Activated CD4-positive, alpha-beta T cell treated with anti-CD3 and anti-CD28 coated beads, Interleukin-2, amount 50 U/mL, for 48 hours (primary cell): ENCODE measurements at regions not wholly inside any gene's neighbourhood (a gene's known extent, or its start where the extent isn't known, plus 50 kb on each side); places are given as distances from the start of the nearest gene placed in this dataset.

Source experiments
- DNase-seq, 2 experiments: peaks; one replicate each; pipeline ENCODE4 v3.0.0-alpha.2; 2020

DNA sequence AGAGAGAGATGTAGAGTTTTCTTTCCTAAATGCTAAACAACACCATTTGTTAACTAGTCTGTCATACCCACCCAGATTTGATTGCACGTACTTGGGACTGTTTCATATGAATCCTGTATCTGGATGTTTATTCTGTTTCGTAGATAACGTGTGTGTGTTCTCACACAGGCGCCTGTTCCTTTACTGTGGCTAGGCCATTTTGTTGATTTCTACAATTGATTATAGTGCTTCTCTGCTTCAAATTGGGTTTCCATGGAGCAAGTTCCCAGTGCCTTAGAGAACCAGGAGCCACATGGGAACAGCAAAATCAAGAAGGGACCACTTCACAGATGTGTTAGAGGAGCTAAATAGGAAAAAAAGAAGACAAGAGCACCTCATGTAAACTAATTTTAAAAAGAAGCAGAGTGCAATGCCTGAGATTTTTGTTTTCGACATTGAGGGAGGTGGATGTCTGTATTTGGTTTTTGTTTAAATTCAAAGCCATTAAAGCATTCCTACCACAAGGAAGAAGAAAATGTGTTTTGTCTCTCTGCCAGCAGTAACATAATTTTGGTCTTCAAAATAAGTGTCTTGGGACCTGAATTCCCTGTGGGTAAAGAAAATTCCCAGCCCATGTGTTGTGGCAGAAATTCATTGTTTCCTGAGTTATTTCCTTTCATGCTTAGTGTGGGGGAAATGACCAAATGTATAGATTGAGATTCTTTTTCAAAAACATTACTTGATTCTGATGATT lies 424.0 kb upstream of the C2CD4B start:
- DNase-seq = no peak

DNA sequence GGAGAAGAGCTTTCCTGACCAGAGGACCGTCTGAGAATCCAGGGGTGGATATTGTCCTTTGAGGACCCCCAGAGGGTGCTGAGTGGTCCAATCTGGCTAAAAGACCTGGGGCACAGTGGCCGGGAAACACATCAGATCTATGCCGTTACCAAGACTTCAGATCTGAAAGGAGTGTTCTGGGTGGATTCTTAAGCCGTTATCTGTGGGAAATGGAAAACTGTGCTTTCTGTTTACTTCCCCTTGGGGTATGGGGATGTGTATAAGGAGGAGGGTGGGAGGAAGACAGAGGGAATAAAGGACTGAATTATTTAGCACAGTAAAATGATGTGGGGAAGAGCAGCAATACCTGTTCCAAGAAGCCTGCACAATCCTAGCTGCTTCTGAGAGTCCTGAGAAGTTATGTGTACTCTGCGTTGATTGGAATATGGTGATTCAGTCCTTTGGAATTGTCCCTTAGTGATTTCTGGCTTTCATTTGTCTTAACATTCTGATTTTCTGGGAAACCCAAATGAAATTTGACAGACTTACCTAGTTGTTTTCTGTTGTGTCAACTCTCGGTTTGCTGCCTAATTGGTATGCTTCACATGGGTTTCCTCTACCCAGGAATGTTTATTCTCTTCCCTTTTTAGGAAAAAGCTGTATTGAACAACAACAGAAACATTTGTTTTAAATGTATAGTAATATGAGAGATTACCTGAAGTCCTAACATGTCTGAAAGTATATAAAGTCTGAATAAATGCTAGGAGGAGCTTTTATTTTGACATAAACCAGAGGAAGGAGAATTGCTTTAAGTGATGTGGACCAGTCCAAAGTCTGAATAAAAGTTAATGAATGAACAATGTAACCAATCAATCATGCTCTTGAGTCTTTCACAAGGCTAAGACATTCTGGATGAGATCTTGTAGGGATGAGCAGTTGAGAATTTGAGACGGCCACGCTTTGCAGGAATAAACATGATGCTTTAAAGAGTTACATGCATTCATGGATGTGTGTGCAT lies 427.1 kb upstream of the C2CD4B start:
- no peak for DNase-seq

DNA sequence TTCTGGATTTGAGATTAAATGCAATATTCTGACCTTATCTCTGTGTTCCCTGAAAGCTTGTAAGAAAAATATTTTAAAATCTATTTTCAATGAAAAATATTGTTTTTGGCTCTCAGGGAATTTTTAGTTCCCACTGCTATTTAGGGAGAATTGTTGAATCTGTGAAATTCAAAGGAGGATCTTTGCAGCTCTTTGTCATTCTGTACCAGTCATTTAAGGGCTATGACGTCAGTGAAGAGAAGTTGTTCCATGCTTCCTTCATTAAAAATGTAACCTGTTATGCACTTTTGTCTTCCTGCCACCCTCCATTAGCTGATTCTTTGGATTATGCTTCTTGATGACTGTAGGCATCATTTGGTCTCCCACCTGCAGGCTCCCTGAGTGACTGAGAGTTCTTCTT lies 427.8 kb upstream of the C2CD4B start:
- no peak for DNase-seq

DNA sequence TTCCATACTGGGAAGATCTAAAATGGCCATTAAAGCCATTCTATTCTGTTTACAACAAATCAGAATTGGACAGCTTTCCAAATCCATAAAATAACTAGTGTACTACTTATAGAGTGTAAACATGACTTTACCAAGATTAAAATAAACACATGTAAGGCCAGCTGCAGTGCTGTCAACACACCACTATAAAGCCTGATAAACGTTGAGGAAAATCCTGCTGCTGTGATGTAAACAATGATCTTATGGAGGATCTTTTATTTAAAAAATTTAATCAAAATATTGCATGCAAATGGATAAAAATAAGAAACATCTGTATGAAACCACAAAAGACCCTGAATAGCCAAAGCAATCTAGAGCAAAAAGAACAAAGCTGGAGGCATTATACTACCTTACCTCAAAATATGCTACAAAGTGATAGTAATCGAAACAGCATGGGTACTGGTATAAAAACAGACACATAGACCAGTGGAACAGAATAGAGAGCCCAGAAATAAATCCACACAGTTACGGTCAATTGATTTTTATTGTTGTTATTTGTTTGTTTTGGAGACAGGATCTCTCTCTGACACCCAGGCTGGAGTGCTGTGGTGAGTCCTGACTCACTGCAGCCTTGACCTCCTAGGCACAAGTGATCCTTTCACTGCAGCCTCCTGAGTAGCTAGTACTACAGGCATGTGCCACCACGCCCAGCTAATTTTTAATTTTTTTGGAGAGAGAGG lies 428.8 kb upstream of the C2CD4B start:
- DNase-seq = no peak

DNA sequence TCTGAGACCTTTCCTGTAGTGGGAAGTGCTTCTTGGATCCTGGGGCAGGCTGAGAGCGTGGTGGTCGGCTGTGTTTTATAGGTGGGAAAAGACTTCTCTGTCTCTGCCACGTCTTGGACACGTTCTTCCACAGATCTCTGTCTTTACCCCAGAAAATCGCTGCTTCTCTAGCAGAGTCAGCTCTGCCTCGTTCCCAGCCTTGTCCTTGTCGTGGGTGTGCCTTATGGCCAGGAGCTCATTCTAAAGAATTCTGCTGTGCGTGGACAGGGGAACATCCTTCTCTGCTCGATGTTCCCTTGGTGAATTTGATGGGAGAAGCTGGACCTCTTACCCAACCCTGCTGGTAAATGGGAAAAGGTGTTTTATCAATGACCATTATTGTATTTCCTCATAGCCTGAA lies 433.1 kb upstream of the C2CD4B start:
- DNase-seq = no peak

DNA sequence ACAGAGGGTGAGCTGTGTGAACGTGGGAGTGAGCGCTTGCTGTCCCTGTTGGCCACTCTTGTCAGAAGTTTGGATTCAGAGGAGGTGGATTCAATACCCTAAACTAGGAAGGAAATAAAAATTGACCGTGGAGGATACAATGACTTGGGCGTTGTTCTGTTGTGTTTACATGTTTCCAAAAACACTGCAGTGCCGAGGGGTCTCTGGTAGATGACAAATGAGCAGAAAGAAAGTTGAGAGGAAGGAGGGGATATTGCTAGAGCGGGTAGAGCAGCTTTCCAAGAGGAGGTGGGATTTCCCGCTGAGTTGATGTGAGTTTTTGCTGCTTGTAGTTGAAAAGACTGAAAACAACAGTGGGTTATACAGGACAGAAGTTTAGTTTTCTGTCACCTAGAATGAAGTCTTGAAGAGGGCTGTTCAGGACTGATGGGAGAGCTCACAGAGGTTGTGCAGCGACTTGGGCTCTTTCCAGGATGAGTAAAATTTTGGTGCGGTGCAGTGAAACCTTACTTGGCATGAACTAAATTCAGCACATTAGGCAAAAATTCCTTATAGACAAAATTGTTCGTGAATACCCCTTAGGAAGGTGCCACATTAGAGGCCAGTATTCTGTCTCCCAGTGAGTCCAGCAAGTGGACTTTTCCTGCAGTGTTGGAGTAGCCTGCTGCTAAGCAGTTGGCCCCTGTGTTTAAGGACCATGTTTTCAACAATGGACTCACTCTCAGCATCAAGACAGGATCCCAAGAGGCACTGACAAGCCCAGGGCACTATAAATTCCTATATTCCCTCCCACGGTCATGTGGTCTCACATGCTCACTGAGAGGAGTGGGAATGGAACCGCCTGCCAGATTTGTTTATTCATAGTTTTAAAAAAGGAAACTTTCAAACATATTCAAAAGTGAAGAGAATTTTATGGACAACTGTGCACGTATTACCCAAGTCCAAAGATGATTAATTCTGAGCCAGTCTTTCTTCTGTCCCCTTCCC lies 435.0 kb upstream of the C2CD4B start:
- DNase-seq = no peak

DNA sequence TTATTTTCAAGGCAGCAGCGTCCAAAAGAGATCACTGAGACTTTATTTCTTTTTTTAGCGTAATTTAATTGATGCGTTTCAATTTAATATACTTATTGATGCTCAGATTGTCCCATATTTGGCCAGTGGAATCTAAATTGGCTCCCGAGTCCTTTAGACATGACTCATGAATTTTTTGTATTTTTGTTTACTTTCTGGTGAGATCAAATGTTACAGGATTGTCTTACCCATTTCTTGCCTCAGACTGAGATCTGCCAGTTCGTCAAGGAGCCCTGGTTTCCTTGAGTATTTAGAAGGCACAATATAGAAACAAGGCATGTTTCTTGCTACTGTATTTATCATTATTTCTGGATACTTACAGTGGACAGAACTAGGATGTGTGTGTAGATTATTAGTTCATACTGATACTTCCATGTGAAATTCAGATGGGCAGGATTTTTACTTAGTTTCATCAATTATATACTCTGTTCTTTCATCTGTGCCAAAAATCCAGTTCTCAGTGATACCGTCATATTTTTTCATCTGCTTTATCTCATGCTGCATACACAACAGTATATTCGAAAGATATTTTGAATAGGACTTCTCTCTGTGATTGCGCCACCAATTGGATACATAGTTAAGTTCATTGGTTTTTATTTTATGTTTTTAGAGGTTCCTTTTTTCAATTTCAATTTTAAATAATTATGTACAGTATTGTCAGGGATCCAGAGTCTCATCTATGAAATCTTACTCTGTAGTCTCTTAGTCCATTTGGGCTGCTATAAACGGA lies 436.9 kb upstream of the C2CD4B start:
- no peak for DNase-seq

DNA sequence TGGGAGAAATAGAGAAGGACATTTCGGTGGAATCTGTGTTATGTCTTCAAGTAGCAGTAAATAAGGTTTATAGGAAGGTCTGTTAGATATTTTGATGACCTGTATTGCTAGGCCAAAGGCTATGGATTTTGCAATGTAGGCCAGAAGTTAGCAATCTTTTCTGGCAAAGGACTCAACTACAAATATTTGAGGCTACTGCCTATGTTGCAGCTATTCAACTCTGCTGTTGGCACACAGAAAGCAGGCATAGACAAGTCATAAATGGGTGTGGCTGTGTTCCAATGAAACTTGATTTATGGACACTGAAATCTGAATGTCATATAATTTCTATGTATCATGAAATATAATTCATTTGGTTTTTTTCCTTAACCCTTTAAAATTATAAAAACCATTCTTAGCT lies 438.7 kb upstream of the C2CD4B start:
- no peak for DNase-seq

DNA sequence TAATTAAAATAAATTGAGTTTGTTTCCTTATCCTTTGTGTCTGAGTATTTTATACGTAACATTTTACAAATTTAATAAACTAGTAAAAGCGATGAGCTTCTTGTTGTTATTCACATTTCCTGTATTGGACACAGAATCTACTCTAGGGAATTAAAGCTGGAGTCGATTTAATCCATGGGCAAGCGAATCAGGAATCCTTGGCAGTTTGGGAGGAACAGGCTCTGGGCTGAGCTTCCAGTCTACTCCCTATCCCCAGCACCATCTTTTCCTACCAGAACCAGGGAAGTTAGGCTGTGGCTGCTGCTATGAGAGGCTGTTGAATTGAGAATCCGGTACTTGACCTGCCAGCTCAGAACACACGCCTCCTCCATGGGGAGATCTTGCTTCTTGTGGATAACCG lies 437.3 kb upstream of the TPM1 start:
- no peak for DNase-seq

DNA sequence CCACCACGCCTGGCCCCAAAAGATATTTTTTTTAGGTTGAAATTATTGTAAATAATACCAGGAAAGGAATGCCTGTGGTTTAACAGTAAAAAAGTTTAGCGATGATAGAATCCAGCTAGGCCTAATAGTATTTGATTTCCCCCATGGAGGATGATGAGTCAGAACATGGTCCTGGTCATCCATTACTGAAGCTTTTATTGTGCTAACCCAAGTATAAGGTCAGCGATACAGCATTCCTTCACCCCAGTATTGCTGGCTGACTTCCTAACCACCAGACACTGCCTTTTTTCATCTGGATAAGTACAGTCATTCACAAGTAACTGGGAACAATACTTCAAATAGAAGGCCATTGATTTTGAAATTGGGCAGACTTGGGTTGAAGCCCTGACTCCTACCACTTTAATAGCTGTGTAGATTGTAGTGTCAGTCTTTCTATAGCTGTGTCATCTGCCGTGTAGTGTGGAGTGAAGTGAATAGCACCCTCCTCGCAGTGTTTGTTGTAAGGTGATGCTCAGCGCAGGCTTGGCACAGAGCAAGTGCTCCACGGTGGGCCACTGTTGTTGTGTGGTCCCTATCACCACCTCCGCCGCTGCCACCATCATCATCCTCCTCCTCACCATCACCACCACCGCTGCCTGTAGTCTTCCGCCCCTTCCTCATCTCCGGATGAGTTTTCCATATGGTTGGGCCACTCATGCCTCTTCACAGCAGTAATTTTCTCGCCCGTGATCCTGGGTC lies 436.0 kb upstream of the TPM1 start:
- DNase-seq = no peak

DNA sequence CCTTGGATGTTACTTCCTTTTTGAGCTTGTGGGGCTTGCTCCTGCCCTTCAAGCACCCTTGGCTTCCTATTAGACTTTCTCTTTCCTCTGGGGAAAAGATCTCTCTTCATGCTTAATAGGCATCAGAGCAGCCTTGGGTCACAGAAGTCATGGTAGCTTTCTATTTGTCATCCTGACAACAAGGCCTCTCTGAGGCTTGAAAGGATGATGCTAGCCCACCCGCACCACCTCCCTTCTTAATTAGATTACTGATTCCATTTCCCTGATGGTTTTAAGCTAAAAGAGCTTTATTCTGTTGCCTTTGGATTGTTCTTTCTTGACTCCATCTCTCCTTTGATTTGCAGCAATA lies 435.5 kb upstream of the TPM1 start:
- no peak for DNase-seq

DNA sequence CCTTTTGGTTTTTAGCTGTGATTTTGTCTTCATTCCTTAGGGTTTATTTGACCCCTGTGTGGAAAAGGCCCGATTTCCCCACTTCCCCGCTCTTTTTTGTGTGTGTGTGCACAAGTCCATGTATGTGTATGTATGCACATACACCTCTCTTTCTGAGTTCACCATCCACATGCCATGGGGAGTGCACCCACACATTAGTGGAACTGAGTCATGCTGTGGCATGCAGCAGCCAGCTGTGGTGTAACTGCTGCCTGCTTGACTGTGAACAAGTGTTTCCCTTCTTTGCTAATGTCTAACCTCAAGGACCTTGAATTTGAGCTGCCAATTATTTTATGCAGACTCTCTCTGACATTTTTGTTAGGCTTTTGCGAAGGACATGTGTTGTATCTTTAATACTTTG lies 434.9 kb upstream of the TPM1 start:
- DNase-seq = no peak

DNA sequence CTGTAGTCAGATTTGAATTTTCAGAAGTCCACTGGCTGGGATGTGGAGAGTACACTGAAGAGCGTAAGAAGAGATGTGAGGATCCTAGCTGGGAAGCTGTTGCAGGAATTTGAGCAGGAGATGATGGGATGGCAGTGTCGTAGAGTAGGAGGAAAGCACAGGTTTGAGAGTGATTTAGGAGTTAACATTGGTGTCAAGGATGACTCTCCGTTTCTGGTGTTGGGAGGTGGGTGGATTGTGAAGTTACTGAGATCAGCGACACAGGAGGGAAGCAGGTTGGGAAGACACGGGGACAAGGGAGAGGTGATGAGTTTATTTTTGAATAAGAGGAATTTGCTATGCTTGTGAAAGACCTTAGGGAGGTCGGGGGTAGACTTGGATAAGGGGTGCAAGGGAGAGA lies 434.2 kb upstream of the TPM1 start:
- DNase-seq = no peak

DNA sequence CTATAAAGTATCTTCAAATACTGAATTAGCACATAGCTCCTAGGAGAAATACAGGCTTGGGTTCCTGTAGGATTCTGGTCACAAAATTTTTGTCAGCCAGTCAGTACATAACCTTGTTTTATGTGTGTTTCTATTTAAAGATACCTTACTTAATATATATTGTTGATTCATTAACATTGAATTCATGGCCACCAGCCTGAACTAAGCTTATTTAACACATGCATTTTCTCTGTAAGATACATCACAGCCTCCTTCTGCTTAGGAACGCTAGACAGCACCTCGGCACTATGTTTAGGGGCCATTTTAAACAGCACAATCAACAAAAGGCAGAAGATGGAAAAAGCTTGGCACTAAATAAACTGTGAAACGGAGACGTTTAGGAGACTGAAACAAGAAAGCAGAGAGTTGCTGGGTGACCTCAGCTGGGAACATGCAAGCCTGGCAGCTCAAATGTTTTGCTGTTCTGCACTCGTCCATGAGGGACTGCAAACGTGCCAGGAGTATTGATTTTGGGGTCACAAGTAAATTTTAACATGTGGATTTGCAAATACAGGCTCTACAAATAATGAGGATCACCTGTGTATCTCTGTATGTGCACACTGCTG lies 432.2 kb upstream of the TPM1 start:
- DNase-seq = no peak

DNA sequence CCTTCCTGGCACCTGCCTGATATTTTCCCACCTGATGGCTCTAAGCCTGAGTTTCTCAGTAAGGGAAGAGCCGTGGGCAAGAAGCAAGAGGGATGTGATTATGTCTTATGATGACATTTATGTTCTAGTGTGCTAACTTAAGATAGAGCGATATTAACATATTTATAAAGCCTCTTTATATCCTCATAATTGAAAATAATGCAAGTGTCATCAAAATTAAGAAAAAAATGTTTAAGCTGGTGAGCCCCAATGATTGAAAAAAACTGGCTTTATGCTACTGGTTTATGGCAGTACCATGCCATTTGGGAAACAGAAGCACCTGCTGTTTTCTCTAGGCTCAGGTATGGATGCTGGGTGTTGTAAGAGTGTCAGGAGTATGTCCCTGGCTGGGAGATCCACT lies 431.5 kb upstream of the TPM1 start:
- DNase-seq = no peak

DNA sequence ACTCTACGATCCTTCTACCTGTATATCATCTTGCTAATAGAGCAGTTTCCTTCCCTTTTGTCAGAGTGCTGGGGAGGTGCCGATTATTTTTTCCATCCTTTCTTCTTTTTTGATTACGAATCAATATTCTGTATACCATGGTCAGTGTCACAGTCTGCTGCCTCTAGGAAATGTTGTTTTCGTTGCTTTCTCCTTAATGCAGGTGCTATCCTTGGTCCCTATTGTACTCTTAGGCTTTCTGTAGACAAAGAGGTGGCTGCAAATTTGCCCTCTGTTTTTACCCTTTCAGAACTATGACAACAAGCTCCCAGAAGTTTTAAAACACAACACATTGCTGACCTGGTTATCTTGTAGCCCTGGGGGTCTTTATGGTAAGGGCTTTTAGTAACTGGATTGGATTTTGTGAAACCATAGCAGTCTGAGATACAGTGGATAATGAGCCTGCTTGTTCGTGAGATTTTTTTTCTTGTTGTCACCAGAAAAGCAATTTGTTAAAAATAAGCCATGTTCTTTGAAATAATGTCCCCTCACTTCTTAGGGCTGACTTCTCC lies 430.3 kb upstream of the TPM1 start:
- no peak for DNase-seq

DNA sequence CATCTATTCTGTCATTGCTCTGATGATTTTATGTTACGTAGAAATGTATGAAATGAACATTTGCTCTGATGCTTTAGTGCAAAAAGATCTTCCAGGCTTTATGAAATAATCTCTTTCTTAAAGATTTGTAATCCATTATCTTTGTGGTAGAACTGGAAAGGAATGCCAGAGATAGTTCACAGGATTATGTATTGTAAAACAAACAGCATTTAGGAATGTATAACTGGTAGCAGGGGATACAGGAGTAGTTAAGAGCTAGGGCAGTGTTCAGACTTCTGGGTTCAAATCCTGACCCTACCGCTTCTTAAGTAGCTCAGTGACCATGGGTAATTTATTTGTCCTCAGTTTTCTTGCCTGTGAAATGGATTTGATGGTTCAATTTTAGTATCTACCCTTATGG lies 429.8 kb upstream of the TPM1 start:
- DNase-seq = no peak

DNA sequence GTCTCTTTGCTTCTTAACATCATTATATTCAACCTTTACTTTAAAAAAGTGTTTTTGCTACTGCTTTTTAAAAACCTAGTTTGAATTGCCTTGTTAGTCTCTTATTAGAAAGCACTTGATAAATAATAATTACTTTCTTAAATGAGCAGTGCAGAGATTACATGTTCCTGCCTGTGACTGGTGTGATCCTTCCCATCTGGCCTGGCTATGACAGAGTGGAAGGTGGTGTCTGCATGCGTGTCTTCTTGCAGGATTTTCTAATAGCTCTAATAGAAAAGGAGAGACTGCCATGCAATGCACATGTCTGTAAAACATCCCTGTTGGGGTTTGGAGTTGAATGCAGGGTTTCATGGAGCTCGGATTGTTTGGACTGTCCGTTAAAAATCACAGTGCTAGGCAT lies 425.8 kb upstream of the TPM1 start:
- DNase-seq = no peak

DNA sequence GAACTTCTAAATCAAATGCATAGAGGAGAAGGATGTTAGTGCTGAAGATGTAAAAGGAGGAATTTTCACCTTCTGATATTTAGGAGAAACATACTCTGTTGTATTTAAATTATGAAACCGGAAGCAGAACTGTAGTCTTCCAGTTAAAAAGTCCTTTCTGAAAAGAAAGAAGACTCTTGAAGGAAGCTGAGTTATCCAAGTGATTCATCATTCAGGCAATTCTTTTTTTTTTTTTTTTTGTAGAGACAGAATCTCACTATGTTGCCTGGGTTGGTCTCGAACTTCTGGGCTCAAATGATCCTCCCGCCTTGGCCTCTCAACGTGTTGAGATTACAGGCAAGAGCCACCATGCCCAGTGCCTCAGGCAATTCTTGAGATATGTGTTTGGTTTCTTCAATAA lies 424.8 kb upstream of the TPM1 start:
- no peak for DNase-seq

DNA sequence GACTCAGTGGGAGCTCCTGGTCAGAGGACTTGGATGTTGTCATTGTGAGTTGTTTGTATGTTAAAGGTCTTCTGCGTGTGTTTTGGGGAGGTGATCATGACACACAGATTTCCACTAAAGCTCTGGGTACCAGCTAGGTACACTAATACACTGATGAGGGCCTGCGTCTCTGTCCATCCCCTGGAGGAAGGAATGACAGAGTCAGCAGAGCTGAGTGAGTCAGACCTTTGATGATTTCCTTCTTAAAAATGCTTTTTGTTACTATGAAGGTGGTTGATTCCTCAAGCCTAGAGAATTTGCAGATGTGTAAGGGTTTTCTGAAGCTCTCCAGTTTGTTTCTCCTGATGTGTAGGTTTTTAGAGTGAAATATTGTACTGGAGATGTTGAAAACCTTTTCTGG lies 424.1 kb upstream of the TPM1 start:
- no peak for DNase-seq
